Activated T-helper 17 cell treated with anti-CD3 and anti-CD28 coated beads, Interleukin-2, amount 50 U/mL, for 72 hours (primary cell): ENCODE measurements at regions not wholly inside any gene's neighbourhood (a gene's known extent, or its start where the extent isn't known, plus 50 kb on each side); places are given as distances from the start of the nearest gene placed in this dataset.

Experiments
- ATAC-seq: fragments of 150-1000 bp; cut with Tn5 transposase; replicated peaks from 2 replicates; pipeline ENCODE4 v1.10.0; 2021; ENCODE audit warnings: mild to moderate bottlenecking, moderate library complexity
- H3K27ac Mint-ChIP-seq: one replicate; pipeline ENCODE4 v1.8.0; 2022; ENCODE audit warnings: mixed read lengths
- H3K27me3 Mint-ChIP-seq: one replicate; pipeline ENCODE4 v1.8.0; 2022; ENCODE audit warnings: mixed read lengths
- H3K36me3 Mint-ChIP-seq: one replicate; pipeline ENCODE4 v1.8.0; 2022; ENCODE audit warnings: low read depth, mild to moderate bottlenecking, mixed read lengths
- H3K4me1 Mint-ChIP-seq: one replicate; pipeline ENCODE4 v1.8.0; 2022; ENCODE audit warnings: mixed read lengths
- H3K4me3 Mint-ChIP-seq: one replicate; pipeline ENCODE4 v1.8.0; 2022; ENCODE audit warnings: mild to moderate bottlenecking, mixed read lengths
- H3K9me3 Mint-ChIP-seq: one replicate; pipeline ENCODE4 v1.8.0; 2022; ENCODE audit warnings: mixed read lengths

DNA sequence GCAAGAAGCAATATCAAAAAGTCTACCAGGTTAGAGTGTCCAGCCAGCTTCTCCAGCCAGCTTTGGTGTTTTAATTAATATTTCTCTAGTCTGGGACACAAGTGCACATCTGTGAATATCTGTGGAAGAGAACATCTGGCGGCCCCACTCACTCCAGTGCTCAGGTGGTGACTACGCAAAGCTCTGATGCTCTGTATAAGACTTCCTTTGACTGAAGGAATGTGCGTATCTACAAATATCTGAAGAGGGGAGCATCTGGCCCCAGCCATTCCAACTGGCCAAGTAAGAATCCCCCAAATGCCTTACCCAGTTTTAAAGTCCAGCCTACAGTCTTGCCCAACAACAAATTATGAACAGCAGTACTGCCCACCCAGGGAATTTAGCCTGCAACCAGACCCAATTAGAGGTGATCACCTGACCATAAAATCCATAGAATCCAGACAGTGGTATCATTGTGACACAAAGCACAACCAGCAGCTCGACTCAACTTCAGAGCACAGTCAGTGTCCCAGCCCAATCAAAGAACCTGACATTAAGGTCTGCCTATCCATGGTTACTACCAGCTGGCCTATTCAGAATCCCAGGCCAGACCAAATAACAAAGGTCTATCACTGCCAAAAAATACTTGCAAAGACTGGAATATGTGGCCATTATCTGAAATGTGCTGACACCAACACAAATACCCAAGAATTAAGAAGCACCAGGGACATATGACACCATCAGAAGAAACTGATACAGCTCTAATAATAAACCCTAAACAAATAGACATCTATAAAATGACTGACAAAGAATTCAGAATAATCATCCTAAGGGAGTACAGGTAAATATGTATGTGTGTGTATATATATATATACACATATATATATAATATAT, 76.1 kb upstream of the MANEA start:
- Mint-ChIP-seq H3K4me3 (no peak overlapping the region), H3K36me3 (no peaks in the 10 kb centered on the region), H3K4me1 (no peaks in the 10 kb centered on the region), H3K27ac (no peak overlapping the region), H3K9me3 (peaks cover 5% of the 10 kb centered on the region), H3K27me3 (no peaks in the 10 kb centered on the region)
- ATAC-seq = no peak

DNA sequence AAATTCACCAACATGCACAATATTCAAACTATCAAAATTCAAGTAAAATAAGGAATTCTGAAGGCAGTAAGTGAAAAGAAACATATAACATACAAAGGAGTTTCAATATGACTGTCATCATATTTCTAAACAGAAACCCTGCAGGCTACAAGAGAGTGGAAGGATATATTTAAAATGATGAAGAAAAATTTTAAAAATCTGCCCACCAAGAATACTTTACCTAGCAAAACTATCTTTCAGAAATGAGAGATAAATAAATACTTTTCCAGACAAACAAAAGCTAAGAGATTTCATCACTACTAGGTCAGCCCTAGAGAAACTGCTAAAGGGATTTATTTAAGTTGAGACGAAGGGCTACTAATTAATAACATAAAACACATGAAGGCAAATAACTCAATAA, 73.8 kb upstream of the MANEA start:
- no peak for ATAC-seq
- Mint-ChIP-seq H3K27ac (no peak overlapping the region), H3K4me3 (no peak overlapping the region), H3K27me3 (no peaks in the 10 kb centered on the region), H3K4me1 (no peaks in the 10 kb centered on the region), H3K9me3 (peaks cover 5% of the 10 kb centered on the region), H3K36me3 (no peaks in the 10 kb centered on the region)

DNA sequence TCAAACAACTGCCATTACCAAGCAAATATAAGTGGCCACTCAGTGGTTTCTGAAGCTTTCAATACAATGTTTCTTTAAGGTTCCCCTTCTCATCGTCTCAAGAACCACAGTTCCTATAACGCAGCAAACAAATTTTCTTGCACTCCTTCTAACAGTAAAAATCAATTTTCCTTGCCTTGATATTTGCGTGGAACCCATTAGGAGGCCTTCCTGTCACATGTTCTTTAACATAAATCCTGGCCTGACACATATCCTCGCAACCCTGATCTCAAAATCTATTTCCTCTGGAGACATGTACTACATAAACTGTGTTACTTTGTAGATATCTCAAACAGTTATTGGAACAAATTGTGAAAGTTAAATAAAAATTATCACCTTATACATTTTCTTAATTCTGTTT, 65.9 kb upstream of the MANEA start:
- no peaks in the 10 kb centered on the region for H3K27me3 Mint-ChIP-seq
- H3K4me1 Mint-ChIP-seq = no peaks in the 10 kb centered on the region
- H3K27ac Mint-ChIP-seq = no peak overlapping the region
- no peak overlapping the region for H3K4me3 Mint-ChIP-seq
- H3K9me3 Mint-ChIP-seq = no peaks in the 10 kb centered on the region
- no peaks in the 10 kb centered on the region for H3K36me3 Mint-ChIP-seq
- ATAC-seq = no peak

DNA sequence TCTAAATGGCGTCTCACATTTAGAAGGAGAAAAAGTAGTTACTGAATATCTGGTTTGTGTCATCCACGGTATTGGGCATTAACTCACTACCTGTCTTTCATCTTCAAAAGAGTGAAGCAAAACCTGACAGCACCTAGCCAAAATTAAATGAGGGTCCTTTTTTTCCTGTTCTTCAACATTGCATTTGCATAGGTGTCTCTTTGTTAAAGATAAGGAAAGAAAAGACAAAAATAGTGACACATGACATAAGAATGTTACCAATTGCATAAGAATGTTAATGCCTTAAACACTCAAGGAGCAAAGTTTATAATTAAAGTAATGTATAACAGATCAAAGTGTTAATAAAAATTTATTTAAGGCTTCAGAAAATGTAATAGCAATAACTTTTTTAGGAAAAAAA, 61.4 kb upstream of the MANEA start:
- H3K27ac Mint-ChIP-seq = no peak overlapping the region
- no peaks in the 10 kb centered on the region for H3K9me3 Mint-ChIP-seq
- H3K4me1 Mint-ChIP-seq = no peaks in the 10 kb centered on the region
- no peaks in the 10 kb centered on the region for H3K36me3 Mint-ChIP-seq
- no peak for ATAC-seq
- H3K4me3 Mint-ChIP-seq = no peak overlapping the region
- H3K27me3 Mint-ChIP-seq = no peaks in the 10 kb centered on the region

DNA sequence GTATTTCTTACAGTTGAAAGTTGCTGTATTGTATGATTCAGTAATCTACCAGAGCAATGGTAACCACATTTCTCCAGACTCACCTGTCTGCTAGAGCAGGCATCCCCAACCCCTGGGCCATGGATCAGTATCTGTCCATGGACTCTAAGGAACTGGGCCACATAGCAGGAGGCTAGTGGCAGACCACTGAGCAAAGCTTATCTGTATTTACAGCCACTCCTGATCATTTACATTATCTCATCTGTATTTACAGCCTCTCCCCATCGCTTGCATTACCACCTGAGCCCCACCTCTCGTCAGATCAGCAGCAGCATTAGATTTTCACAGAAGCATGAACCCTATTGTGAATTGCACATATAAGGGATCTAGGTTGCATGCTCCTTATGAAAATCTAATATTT, 60.3 kb upstream of the MANEA start:
- Mint-ChIP-seq H3K27ac (no peak overlapping the region), H3K9me3 (no peaks in the 10 kb centered on the region), H3K4me3 (no peak overlapping the region), H3K27me3 (no peaks in the 10 kb centered on the region), H3K36me3 (no peaks in the 10 kb centered on the region), H3K4me1 (no peaks in the 10 kb centered on the region)
- ATAC-seq = no peak

DNA sequence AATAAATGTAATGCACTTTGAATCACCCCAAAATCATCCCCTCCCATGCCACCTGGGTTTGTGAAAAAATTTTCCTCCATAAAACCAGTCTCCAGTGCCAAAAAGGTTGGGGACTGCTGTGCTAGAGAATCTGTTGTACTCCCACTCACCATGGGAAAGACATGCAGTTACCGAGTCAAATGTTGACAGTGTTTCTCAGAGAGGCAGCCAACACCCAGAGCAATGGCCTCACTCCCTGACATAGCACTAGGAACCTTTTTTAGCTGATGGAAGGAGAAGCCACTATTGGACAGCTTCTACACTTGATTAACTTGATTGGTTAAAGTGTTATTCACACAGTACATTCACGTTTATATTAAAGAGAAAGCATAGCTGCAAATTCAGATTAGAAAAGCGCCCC, 59.8 kb upstream of the MANEA start:
- Mint-ChIP-seq H3K9me3 (no peaks in the 10 kb centered on the region), H3K27ac (no peak overlapping the region), H3K27me3 (no peaks in the 10 kb centered on the region), H3K36me3 (no peaks in the 10 kb centered on the region), H3K4me3 (no peak overlapping the region), H3K4me1 (no peaks in the 10 kb centered on the region)
- ATAC-seq = no peak

DNA sequence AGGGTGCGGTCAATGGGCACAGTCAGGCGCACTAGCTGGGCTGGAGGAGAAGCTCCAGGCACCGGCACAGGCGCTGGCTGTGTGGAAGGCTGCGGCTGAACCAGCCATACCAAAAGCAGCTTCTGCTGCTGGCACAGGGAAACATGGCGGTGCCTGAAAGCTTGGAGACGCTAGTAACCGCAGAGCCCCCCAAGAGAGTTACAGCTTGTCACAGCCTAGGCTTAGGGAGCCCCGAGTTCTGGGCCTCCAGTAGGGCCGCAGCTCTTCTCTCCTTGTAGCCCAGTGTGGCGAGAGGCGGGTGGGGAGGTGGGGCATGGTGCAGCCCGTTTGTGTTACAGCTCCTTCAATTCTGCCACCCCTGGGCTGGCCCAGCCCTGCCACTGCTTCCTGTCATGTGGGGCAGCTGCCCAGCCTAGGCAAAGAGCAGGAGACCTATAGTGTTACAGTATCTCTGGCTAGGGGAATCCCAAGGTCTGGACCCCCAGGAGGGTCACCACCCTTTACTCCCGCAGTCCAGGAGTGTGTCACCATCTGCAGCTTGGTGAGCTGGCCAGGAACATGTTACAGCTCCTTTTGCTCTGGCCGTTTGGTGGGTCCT, 58.6 kb upstream of the MANEA start:
- ATAC-seq = no peak
- Mint-ChIP-seq H3K27me3 (no peaks in the 10 kb centered on the region), H3K27ac (no peak overlapping the region), H3K4me3 (no peak overlapping the region), H3K4me1 (no peaks in the 10 kb centered on the region), H3K9me3 (no peaks in the 10 kb centered on the region), H3K36me3 (no peaks in the 10 kb centered on the region)

DNA sequence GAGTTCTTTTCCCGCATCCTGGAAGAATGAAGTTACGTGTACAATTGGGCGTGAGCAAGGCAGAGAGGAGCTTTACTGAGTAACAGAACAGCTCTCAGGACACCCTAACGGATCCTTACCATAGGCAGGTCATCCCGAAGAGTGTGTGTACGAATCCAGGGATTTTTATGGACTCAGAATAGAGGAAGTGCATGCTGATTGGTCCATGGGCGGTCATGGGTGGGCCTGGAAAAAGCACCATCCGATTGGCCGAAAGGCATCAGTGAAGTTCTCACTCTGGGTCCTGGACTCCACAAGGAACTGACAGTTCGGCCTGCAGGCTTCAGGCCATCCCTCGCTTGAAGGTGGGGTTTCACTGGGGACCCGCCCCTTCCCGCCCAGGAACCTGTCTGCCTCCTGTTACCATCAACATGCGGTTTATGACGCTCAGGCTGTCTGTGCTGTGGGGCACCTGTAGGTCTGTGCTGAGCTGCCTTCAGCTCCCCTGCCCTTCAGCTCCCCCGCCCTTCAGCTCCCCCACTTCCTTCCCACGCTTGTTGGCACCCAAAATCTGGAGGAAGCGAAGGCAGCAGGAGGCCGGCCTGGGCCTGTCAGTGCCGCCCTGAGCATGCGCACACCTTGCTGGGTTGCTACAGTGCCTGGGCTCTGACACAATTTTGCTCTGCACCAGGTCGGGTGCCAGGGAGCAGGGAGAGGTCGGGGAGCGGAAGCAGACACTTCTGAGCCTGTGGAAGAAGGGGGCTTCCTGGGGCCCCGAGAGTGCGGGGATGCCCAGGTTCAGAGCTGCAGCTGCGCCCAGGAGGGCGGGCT, 57.9 kb upstream of the MANEA start:
- no peak for ATAC-seq
- no peaks in the 10 kb centered on the region for H3K9me3 Mint-ChIP-seq
- no peaks in the 10 kb centered on the region for H3K27me3 Mint-ChIP-seq
- H3K27ac Mint-ChIP-seq = no peak overlapping the region
- no peak overlapping the region for H3K4me3 Mint-ChIP-seq
- H3K4me1 Mint-ChIP-seq = no peaks in the 10 kb centered on the region
- H3K36me3 Mint-ChIP-seq = no peaks in the 10 kb centered on the region

DNA sequence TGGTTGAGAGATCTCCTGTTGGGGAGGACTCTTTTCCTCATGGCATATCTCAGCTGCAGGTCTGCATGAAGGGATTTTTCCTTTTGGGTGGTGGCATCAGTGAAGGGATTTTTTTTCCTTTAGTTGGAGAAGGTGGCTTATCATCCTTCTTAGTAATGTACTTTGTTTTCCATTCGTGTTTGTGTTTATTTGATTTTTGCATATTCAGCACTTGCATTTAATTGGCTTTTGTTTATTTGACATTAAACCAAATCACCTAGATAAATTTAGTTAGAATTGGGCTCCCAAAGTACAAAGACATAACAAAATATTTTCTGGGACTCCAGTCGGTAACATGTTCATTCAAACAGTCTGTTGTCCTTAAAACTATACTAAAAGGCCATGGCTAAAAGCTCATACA, 56.2 kb upstream of the MANEA start:
- Mint-ChIP-seq H3K4me1 (no peaks in the 10 kb centered on the region), H3K27ac (no peak overlapping the region), H3K36me3 (no peaks in the 10 kb centered on the region), H3K27me3 (peaks cover 4% of the 10 kb centered on the region), H3K9me3 (no peaks in the 10 kb centered on the region), H3K4me3 (no peak overlapping the region)
- no peak for ATAC-seq
